ENCODE measurements at regions not wholly inside any gene's neighbourhood (a gene's known extent, or its start where the extent isn't known, plus 50 kb on each side); places are given as distances from the start of the nearest gene placed in this dataset.

DNA sequence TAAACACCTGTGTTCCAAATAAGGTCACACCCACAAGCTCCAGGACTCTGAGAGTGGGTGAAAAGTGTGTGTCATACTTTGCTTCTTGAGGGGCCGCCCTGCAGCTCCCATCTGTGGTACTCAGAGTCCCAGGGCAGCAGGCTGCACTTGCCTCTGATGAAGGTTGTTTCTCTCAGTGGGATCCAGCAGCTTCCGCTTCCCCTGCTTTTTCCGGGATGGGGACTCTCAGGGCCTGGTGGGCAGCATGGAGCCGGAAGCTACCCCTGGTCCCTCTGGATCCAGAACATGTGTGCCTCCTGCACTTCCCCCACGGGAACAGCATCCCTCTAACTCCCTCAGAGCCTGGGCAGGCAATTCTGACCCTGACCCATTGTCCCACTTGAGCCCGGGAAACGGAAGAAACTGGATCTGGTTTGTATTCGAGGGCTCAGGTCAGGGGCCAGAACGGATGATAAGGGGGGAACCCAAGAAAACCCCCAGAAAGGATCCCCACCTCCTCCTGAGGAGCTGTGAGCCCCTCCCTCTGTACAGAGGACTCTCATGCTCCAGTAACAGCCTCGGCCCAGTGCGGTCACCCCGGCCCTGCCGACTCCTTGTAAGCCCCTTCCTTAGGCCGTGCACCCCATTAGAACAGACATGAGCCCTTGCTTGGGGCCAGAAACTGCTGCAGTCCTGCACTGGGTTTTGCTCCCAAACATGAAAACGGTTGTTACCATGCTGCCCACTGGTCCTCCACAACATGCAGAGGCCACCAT, 189.5 kb upstream of the C1orf174 start:
- peaks cover 20% of the 10 kb centered on the region for H3K9me3 ChIP-seq (replicated peaks)
- H3K4me3 ChIP-seq: no peak overlapping the region
- intact Hi-C loops (cut with micrococcal nuclease): no loop called here
- H3K4me1 ChIP-seq: no peaks in the 10 kb centered on the region
- H3K27ac ChIP-seq (replicated peaks): no peak overlapping the region
- no peaks in the 10 kb centered on the region for H3K36me3 ChIP-seq
- no peak for DNase-seq
- peaks cover 62% of the 10 kb centered on the region for H3K27me3 ChIP-seq (ENCODE audit: low read depth)
- TF ChIP-seq, protein P1, sequence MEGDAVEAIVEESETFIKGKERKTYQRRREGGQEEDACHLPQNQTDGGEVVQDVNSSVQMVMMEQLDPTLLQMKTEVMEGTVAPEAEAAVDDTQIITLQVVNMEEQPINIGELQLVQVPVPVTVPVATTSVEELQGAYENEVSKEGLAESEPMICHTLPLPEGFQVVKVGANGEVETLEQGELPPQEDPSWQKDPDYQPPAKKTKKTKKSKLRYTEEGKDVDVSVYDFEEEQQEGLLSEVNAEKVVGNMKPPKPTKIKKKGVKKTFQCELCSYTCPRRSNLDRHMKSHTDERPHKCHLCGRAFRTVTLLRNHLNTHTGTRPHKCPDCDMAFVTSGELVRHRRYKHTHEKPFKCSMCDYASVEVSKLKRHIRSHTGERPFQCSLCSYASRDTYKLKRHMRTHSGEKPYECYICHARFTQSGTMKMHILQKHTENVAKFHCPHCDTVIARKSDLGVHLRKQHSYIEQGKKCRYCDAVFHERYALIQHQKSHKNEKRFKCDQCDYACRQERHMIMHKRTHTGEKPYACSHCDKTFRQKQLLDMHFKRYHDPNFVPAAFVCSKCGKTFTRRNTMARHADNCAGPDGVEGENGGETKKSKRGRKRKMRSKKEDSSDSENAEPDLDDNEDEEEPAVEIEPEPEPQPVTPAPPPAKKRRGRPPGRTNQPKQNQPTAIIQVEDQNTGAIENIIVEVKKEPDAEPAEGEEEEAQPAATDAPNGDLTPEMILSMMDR (IDR thresholded peaks at IDR 0.05; ENCODE audit: borderline replicate concordance): no peak

DNA sequence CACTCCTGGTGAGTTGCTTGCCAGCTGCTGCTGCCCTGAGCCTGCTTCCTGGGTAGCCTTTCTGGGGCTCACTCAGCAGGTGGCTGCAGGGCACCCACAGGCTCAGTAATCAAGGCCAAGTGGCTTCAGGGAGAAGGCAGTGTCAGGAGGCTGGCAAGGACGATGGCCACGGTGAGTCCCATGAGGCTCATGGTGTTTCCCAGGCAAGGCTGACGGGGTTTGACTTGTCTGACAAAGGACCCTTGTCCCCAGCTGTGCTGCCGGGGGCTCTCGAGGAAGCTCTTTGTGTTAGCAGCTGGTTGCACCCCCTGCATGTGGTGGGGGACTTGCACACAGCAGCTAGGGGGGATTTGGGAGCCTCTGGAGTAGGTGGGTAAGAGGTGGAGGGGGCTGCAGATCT, 190.5 kb upstream of the C1orf174 start:
- H3K27ac ChIP-seq (replicated peaks): no peak overlapping the region
- H3K9me3 ChIP-seq (replicated peaks): peaks cover 23% of the 10 kb centered on the region
- intact Hi-C loops (cut with micrococcal nuclease): no loop called here
- H3K4me3 ChIP-seq: no peak overlapping the region
- no peak for DNase-seq
- H3K27me3 ChIP-seq (ENCODE audit: low read depth): peaks cover 55% of the 10 kb centered on the region
- H3K36me3 ChIP-seq: no peaks in the 10 kb centered on the region
- TF ChIP-seq, protein P1 (IDR thresholded peaks at IDR 0.05; ENCODE audit: borderline replicate concordance): no peak
- H3K4me1 ChIP-seq: no peaks in the 10 kb centered on the region

DNA sequence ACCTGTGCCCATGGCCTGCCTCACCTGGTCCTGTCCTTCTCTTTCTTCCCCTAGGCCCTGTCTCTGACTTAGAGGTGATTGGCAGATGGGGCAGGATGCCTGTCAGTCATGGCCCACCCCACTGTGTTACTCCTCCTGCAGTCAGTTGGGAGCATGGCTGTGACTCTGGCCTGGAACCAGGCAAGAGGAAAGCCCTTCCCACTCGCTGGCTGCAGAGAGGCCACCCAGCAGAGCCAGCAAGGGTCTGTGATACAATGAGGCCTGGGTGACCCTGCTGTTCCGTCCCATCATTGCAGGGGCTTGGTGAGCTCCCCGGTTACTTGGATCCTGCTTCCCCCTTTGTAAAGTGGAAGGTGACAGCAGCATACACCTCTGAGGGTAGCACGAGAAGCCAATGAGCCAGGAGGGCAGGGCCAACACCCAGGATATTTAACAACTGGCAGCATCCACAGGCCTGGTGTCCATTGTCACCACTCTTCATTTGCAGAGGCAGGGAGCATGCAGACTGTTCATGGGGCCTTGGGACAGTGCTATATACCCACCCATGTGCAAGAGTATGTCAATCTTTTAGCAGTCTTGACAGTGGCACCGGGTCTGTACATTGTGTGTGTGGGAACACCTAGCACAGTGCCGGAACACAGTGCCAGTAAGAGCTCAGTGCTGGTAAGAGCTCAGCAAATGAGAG, 191.0 kb upstream of the C1orf174 start:
- no peaks in the 10 kb centered on the region for H3K4me1 ChIP-seq
- DNase-seq: no peak
- TF ChIP-seq, protein P1 (IDR thresholded peaks at IDR 0.05; ENCODE audit: borderline replicate concordance): no peak
- H3K36me3 ChIP-seq: no peaks in the 10 kb centered on the region
- H3K27me3 ChIP-seq (ENCODE audit: low read depth): peaks cover 53% of the 10 kb centered on the region
- no peak overlapping the region for H3K4me3 ChIP-seq
- intact Hi-C loops (cut with micrococcal nuclease): no loop called here
- H3K9me3 ChIP-seq (replicated peaks): peaks cover 28% of the 10 kb centered on the region
- H3K27ac ChIP-seq (replicated peaks): no peak overlapping the region

DNA sequence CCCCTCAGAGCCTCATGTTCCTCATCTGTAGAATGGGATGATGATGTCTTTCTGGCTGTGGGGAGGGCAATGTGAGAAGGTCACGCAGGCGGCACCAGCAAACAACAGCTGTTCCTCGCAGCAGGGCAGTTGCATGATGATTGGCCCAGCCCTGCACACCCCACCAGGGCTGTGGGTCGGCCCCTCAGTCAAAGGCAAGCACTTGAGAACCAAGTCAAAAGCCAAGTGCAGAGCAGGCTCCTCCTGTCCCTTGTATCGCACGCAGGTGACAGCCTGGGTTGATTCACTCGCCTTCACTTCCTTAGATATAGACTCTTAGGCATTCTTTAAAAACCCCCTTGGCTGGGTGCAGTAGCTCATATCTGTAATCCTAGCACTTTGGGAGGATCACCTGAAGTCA, 191.9 kb upstream of the C1orf174 start:
- intact Hi-C loops (cut with micrococcal nuclease): no loop called here
- Histone ChIP-seq H3K4me3 (no peak overlapping the region), H3K4me1 (no peaks in the 10 kb centered on the region), H3K27me3 (ENCODE audit: low read depth) (peaks cover 46% of the 10 kb centered on the region), H3K27ac (replicated peaks) (no peak overlapping the region), H3K36me3 (no peaks in the 10 kb centered on the region), H3K9me3 (replicated peaks) (peaks cover 37% of the 10 kb centered on the region)
- TF ChIP-seq, protein P1 (IDR thresholded peaks at IDR 0.05; ENCODE audit: borderline replicate concordance): no peak
- no peak for DNase-seq

DNA sequence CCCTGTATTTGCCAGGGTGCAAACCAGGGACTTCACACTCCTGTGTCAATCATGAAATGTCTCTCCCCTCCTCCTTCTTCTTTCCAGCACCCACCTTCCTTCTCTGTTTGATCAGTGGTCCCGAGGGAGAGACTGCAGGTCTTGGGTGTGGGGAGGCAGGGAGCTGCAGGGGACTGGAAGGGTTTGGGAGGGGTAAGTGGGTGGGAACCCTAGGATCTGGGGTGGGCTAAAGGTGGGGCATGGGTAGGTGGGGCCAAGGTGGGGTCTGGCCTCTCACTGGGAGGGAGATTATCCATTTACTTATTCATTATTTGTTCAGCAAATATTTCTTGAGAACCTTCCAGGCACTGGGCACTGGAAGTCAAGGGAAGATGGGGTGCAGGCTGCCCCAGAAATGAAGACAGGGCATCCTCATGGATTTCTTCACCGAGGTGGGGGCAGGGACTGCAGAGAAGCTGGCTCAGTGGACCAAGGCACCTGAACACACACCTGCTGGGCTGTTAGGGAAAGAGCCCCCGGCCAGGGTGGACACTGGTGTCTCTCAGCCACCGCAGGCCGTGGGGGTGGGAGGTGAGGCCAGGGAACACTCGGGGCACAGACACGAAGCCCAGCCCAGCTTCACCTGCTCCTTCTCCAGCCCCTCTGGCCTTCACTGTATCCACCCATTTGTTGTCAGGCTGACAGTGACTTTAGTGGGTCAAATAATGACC, 193.9 kb upstream of the C1orf174 start:
- DNase-seq: no peak
- Histone ChIP-seq H3K36me3 (no peaks in the 10 kb centered on the region), H3K4me1 (no peaks in the 10 kb centered on the region), H3K9me3 (replicated peaks) (peaks cover 41% of the 10 kb centered on the region), H3K4me3 (no peak overlapping the region), H3K27me3 (ENCODE audit: low read depth) (peaks cover 27% of the 10 kb centered on the region), H3K27ac (replicated peaks) (no peak overlapping the region)
- intact Hi-C loops (cut with micrococcal nuclease): no loop called here
- TF ChIP-seq, protein P1 (IDR thresholded peaks at IDR 0.05; ENCODE audit: borderline replicate concordance): no peak

Data from left ventricle myocardium inferior (tissue), 1 donor.